IMR-90 (cell line): ENCODE measurements at regions not wholly inside any gene's neighbourhood (a gene's known extent, or its start where the extent isn't known, plus 50 kb on each side); places are given as distances from the start of the nearest gene placed in this dataset.

ENCODE experiments used
- ATAC-seq: fragments of 200-7000 bp; cut with Tn5 transposase; 2 replicates; pipeline ENCODE4 v1.9.1; 2020; ENCODE audit warnings: low read depth, mild to moderate bottlenecking, moderate library complexity
- BruUV-seq: library from RNA; stranded (reverse); fragments of 400-500 nt; replicated peaks from 2 replicates; lab custom pipeline; 2021; lab: Mats Ljungman, UMichigan
- CTCF ChIA-PET: fragments of 300-600 bp; formaldehyde crosslinking; extraction: SDS; loops from one replicate; lab custom pipeline; 2021; ENCODE audit warnings: antibody characterized with exemption; lab: Yijun Ruan, JAX
- POLR2A ChIA-PET: fragments of 300-600 bp; sonication (Branson Sonifier 250); formaldehyde crosslinking; loops from one replicate; lab custom pipeline; 2022; ENCODE audit warnings: antibody characterized with exemption; ENCODE audit not compliant: unreplicated experiment; lab: Charles Lee
- DNase-seq: peaks from one replicate; pipeline ENCODE4 v3.0.0; 2013
- H2AFZ ChIP-seq: replicated peaks from 2 replicates; pipeline ENCODE3; 2013; ENCODE audit warnings: low read length, mild to moderate bottlenecking; ENCODE audit not compliant: poor library complexity
- H2AK5ac ChIP-seq: 2 replicates; pipeline ENCODE4 v1.6.1; 2013; ENCODE audit warnings: low read depth, low read length, inconsistent platforms
- H2AK9ac ChIP-seq: replicated peaks from 2 replicates; pipeline ENCODE3; 2013; ENCODE audit warnings: mild to moderate bottlenecking, low read depth, low read length, moderate library complexity; ENCODE audit not compliant: poor library complexity
- H2BK120ac ChIP-seq: 2 replicates; pipeline ENCODE4 v1.6.1; 2013; ENCODE audit warnings: low read depth, low read length, inconsistent platforms
- H2BK15ac ChIP-seq: 3 replicates; pipeline ENCODE4 v1.6.1; 2013; ENCODE audit warnings: low read depth, low read length, inconsistent platforms
- H2BK20ac ChIP-seq: 2 replicates; pipeline ENCODE4 v1.6.1; 2013; ENCODE audit warnings: low read depth, mild to moderate bottlenecking, inconsistent platforms, low read length, moderate library complexity
- H2BK5ac ChIP-seq: 2 replicates; pipeline ENCODE4 v1.6.1; 2013; ENCODE audit warnings: mild to moderate bottlenecking, low read depth, low read length, inconsistent platforms; ENCODE audit not compliant: poor library complexity, severe bottlenecking
- H3K14ac ChIP-seq: replicated peaks from 2 replicates; pipeline ENCODE4 v1.6.1; 2013; ENCODE audit warnings: low read depth, low read length, inconsistent platforms
- H3K18ac ChIP-seq: 2 replicates; pipeline ENCODE4 v1.6.1; 2013; ENCODE audit warnings: low read depth, low read length, control low read depth
- H3K23ac ChIP-seq: 2 replicates; pipeline ENCODE4 v1.6.1; 2013; ENCODE audit warnings: low read depth, low read length, inconsistent platforms
- H3K27ac ChIP-seq: 2 replicates; pipeline ENCODE4 v1.5.1; 2013; ENCODE audit warnings: mild to moderate bottlenecking, control low read depth, low read length; ENCODE audit not compliant: insufficient read depth
- H3K27me3 ChIP-seq: 2 replicates; pipeline ENCODE4 v1.6.1; 2013; ENCODE audit warnings: low read length; ENCODE audit not compliant: control insufficient read depth, insufficient read depth
- H3K36me3 ChIP-seq: 2 replicates; pipeline ENCODE4 v1.6.1; 2013; ENCODE audit warnings: low read length, mixed read lengths; ENCODE audit not compliant: control insufficient read depth, insufficient read depth
- H3K4ac ChIP-seq: 2 replicates; pipeline ENCODE4 v1.6.1; 2013; ENCODE audit warnings: low read depth, low read length, inconsistent platforms
- H3K4me1 ChIP-seq: 2 replicates; pipeline ENCODE4 v1.6.1; 2013; ENCODE audit warnings: low read length, mixed read lengths; ENCODE audit not compliant: control insufficient read depth, insufficient read depth
- H3K4me2 ChIP-seq: 2 replicates; pipeline ENCODE4 v1.6.1; 2013; ENCODE audit warnings: low read depth, mild to moderate bottlenecking, control low read depth, low read length, moderate library complexity
- H3K4me3 ChIP-seq: 2 replicates; pipeline ENCODE4 v1.5.1; 2013; ENCODE audit warnings: low read depth, mild to moderate bottlenecking, control low read depth, low read length, moderate library complexity; ENCODE audit not compliant: insufficient read depth
- H3K56ac ChIP-seq: 2 replicates; pipeline ENCODE4 v1.6.1; 2013; ENCODE audit warnings: low read length, inconsistent platforms; ENCODE audit not compliant: insufficient read depth; ENCODE audit errors: extremely low read depth
- H3K79me1 ChIP-seq, 2 experiments: 2 replicates each; pipeline ENCODE4 v1.6.1; 2013; ENCODE audit warnings: low read length in 2 of 2, inconsistent platforms in 1 of 2, low read depth in 1 of 2
- H3K9ac ChIP-seq: 2 replicates; pipeline ENCODE4 v1.6.1; 2013; ENCODE audit warnings: low read depth, low read length, control low read depth
- H3K9me1 ChIP-seq: 2 replicates; pipeline ENCODE4 v1.6.1; 2013; ENCODE audit warnings: low read length, inconsistent platforms; ENCODE audit not compliant: insufficient read depth
- H3K9me3 ChIP-seq: 2 replicates; pipeline ENCODE4 v1.6.1; 2013; ENCODE audit warnings: low read length; ENCODE audit not compliant: control insufficient read depth, insufficient read depth
- H4K20me1 ChIP-seq: 2 replicates; pipeline ENCODE4 v1.6.1; 2013; ENCODE audit warnings: low read length, inconsistent platforms; ENCODE audit not compliant: insufficient read depth
- H4K5ac ChIP-seq: 2 replicates; pipeline ENCODE4 v1.6.1; 2013; ENCODE audit warnings: mild to moderate bottlenecking, low read depth, low read length, control low read depth
- H4K8ac ChIP-seq, 2 experiments: 2 replicates each; pipeline ENCODE4 v1.6.1; 2013; ENCODE audit warnings: low read depth in 2 of 2, low read length in 2 of 2, control low read depth in 1 of 2, inconsistent platforms in 1 of 2
- H4K91ac ChIP-seq: 2 replicates; pipeline ENCODE4 v1.6.1; 2013; ENCODE audit warnings: low read depth, low read length, inconsistent platforms; ENCODE audit not compliant: insufficient read depth
- CHD1 ChIP-seq: IDR thresholded peaks from 2 replicates; pipeline ENCODE4 v1.6.1; 2012; ENCODE audit warnings: low read depth, low read length, improper control_type of control experiment
- RAD21 ChIP-seq: IDR thresholded peaks from 2 replicates; pipeline ENCODE4 v1.6.1; 2012; ENCODE audit warnings: low read length, improper control_type of control experiment
- SMC3 ChIP-seq: fragments of 150-350 bp; IDR thresholded peaks from 2 replicates; pipeline ENCODE4 v1.6.1; 2016; ENCODE audit warnings: low read depth, mild to moderate bottlenecking, antibody characterized with exemption, low read length, moderate library complexity
- WGBS, 2 experiments: methylation state at CpG; one replicate each; pipeline versions ENCODE4 v1.1.5 to v1.1.7; 2013; ENCODE audit warnings: missing lambda C conversion rate in 2 of 2; ENCODE audit not compliant: insufficient read length in 1 of 2; ENCODE audit errors: extremely low coverage in 2 of 2; 5-methylcytosine and 5-hydroxymethylcytosine counted together
- dilution Hi-C: fragments of 300-500 bp; cut with HindIII; formaldehyde crosslinking; loops from one replicate; pipeline ENCODE4 v1.14.3; 2018; ENCODE audit warnings: low sequenced_read_pairs; ENCODE audit not compliant: unreplicated experiment
- in situ Hi-C: fragments of 300-500 bp; cut with MboI; formaldehyde crosslinking; loops from 3 replicates; pipeline ENCODE4 v1.14.3; 2019; ENCODE audit warnings: low sequenced_read_pairs, inconsistent platforms, mixed read lengths
- intact Hi-C: fragments of 100-400 bp; cut with micrococcal nuclease; formaldehyde crosslinking; loops from 2 replicates; pipeline ENCODE4 v1.10.0; 2022
- TF ChIP-seq, protein P1 (sequence below): conservative IDR thresholded peaks from 2 replicates; pipeline ENCODE4 v1.5.1; 2012; ENCODE audit warnings: mild to moderate bottlenecking, low read depth, low read length, improper control_type of control experiment

DNA sequence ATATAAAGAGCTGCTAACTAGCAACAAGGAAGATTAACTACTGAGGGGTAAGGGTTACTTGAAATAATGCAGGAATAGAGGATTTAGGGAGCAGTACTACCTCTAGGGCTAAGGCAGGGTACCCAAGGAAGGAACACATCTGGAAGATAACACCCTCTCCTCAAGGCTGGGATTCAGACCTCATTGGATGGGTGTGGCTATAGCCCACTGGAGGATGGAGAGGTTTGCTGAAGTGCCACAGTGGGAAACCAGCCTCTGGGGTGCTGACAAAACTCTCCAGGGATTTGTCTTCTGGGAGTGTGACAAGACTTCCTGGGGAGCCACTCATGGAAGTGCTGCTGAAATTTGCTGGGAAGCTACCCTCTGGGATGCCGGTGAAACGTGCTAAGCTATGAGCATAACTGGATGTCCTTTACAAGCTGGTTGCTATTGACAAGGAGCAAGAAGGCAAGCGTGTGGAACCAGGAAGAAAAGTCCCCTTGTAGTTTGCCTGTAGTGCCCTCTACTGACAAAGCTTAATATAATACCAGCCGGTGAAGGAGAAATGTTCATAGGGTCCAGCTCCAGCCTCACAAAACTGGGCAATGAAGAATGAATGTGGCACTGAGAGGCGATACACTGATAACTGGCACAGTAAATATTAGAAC is 122.8 kb upstream of the USP24 start:
- Histone ChIP-seq H4K8ac (peak overlapping the region in 1 of 2 experiments; percentile 38; a peak in 1 of 4 replicates), H3K23ac (no peak overlapping the region), H2BK120ac (peak overlapping the region; percentile 23), H4K91ac (peak overlapping the region; percentile 14; the same call in 1 of the 2 replicates), H3K9me1 (no peaks in the 10 kb centered on the region; the same call in 1 of the 2 replicates), H3K36me3 (no peaks in the 10 kb centered on the region), H2AFZ (peak overlapping the region; percentile 71), H3K14ac (no peak overlapping the region), H3K4me2 (no peak overlapping the region), H3K4me1 (no peaks in the 10 kb centered on the region), H4K5ac (no peak overlapping the region), H3K18ac (no peak overlapping the region), H3K56ac (no peak overlapping the region), H3K9me3 (peaks cover 2% of the 10 kb centered on the region; the same call in 1 of the 2 replicates), H3K79me1 (no peaks in the 10 kb centered on the region), H3K27ac (no peak overlapping the region), H3K27me3 (no peaks in the 10 kb centered on the region), H2BK15ac (peak overlapping the region; percentile 35; the same call in 1 of the 3 replicates), H3K9ac (no peak overlapping the region), H2BK5ac (no peak overlapping the region), H2AK5ac (no peak overlapping the region), H4K20me1 (no peaks in the 10 kb centered on the region), H2BK20ac (peak overlapping the region; percentile 31), H3K4me3 (no peak overlapping the region), H2AK9ac (peak overlapping the region; percentile 63), H3K4ac (peak overlapping the region; percentile 32; the same call in 1 of the 2 replicates)
- ChIA-PET POLR2A (no interaction called here), CTCF (interaction anchor here (0.5 to 3.0 kb wide), 18 partner anchors 10 to 1247 kb away, joined by 3 to 19 read pairs (median 4); no protein-coding TSS in a partner anchor)
- in situ Hi-C loops = no loop called here
- no TSS peak for BruUV-seq
- dilution Hi-C loops = no loop called here
- TF ChIP-seq CHD1 (no peak), SMC3 (peak; percentile 80), RAD21 (peak; percentile 88)
- TF ChIP-seq, protein P1, sequence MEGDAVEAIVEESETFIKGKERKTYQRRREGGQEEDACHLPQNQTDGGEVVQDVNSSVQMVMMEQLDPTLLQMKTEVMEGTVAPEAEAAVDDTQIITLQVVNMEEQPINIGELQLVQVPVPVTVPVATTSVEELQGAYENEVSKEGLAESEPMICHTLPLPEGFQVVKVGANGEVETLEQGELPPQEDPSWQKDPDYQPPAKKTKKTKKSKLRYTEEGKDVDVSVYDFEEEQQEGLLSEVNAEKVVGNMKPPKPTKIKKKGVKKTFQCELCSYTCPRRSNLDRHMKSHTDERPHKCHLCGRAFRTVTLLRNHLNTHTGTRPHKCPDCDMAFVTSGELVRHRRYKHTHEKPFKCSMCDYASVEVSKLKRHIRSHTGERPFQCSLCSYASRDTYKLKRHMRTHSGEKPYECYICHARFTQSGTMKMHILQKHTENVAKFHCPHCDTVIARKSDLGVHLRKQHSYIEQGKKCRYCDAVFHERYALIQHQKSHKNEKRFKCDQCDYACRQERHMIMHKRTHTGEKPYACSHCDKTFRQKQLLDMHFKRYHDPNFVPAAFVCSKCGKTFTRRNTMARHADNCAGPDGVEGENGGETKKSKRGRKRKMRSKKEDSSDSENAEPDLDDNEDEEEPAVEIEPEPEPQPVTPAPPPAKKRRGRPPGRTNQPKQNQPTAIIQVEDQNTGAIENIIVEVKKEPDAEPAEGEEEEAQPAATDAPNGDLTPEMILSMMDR = peak; percentile 77
- ATAC-seq (peak; percentile 96), DNase-seq (peak; percentile 79)
- WGBS, 2 experiments = 50% methylated on average over 2 of the region's 5 CpGs; no CpG with 5 or more reads in 1 of the 2 experiments
- intact Hi-C loops = loop anchor here (1.0 kb wide), 2 partner anchors 54 to 1247 kb away; no protein-coding TSS in a partner anchor
